ENCODE measurements at regions not wholly inside any gene's neighbourhood (a gene's known extent, or its start where the extent isn't known, plus 50 kb on each side); places are given as distances from the start of the nearest gene placed in this dataset.

DNA sequence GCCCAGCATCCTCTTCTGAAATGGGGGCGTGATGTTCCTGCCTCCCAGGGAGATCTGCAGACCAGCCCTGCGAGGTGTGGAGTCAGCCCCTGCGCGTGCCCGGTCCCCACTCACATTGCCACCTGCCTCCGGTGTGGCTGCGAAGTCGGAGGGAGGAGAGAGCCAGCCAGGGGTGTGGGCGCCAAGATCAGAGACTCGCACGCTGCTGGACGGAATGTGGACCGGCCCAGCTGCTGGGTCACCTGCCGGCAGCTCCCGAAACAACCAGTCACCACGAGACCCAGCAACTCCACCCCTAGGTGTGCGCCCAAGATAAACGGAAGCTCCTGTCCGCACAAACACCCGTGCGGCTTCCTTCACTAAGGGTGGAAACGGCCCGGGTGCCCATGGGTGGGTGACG is 51.1 kb upstream of the EGFL7 start:
- POLR2A ChIA-PET = no interaction called here
- TF ChIP-seq CTBP1 (IDR thresholded peaks at IDR 0.05; ENCODE audit: borderline replicate concordance) = no peak
- CTCF ChIA-PET = no interaction called here
- DNase-seq (ENCODE audit: extremely low spot score) = no peak

DNA sequence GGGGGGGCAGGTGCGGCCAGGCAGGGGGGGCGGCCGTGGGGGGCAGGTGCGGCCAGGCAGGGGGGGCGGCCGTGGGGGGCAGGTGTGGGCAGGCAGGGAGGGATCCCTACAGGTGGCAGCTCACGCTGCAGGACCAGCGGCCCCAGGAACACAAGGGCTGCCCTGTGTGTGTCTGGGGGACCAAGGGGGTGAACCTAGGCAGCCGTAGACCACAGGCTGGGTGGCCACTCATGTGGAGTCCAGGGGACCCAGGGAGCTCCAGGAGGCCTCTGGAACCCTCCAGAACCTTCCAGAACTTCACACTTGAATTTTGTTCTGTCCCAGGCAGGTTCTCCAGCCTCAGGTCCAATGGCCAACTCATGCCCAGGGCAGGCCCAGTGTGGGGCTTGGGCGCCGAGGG is 51.6 kb upstream of the EGFL7 start:
- POLR2A ChIA-PET = no interaction called here
- no peak for DNase-seq (ENCODE audit: extremely low spot score)
- TF ChIP-seq BHLHE40 (IDR thresholded peaks at IDR 0.05; ENCODE audit: borderline replicate concordance) = no peak
- no peak for TF ChIP-seq HDGF (IDR thresholded peaks at IDR 0.05; ENCODE audit: borderline replicate concordance)
- no peak for TF ChIP-seq FOXA1 (IDR thresholded peaks at IDR 0.05)
- TF ChIP-seq ELF4 (IDR thresholded peaks at IDR 0.05) = no peak
- TF ChIP-seq CTBP1 (IDR thresholded peaks at IDR 0.05; ENCODE audit: borderline replicate concordance) = no peak
- TF ChIP-seq SUZ12 (IDR thresholded peaks at IDR 0.05) = no peak
- TF ChIP-seq NFRKB (IDR thresholded peaks at IDR 0.05) = no peak
- CTCF ChIA-PET = no interaction called here

DNA sequence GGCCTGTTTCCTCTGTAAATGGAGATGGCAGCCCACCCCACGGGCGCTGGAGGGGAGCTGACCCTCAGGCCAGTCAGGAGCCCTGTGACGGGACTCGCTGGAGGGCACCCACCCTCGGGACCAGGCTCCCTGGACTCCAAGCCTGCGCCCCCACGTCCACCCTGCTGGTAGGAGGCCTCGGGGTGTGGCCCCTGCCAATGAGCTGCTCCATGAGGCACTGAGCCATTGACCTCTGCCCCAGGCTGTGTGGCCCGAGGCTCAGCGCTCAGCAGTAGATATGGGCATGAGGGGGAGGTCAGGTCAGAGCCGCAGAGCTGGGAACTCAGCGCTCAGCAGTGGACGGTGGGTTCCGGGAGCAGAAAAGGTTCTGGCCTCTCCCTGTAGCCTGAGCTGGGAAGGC is 52.3 kb upstream of the EGFL7 start:
- TF ChIP-seq, protein P1, sequence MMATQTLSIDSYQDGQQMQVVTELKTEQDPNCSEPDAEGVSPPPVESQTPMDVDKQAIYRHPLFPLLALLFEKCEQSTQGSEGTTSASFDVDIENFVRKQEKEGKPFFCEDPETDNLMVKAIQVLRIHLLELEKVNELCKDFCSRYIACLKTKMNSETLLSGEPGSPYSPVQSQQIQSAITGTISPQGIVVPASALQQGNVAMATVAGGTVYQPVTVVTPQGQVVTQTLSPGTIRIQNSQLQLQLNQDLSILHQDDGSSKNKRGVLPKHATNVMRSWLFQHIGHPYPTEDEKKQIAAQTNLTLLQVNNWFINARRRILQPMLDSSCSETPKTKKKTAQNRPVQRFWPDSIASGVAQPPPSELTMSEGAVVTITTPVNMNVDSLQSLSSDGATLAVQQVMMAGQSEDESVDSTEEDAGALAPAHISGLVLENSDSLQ (IDR thresholded peaks at IDR 0.05) = no peak
- TF ChIP-seq ELF4 (IDR thresholded peaks at IDR 0.05) (no peak), CTBP1 (IDR thresholded peaks at IDR 0.05; ENCODE audit: borderline replicate concordance) (no peak), SUZ12 (IDR thresholded peaks at IDR 0.05) (no peak), ZNF384 (IDR thresholded peaks at IDR 0.05) (no peak), BHLHE40 (IDR thresholded peaks at IDR 0.05; ENCODE audit: borderline replicate concordance) (no peak), SP1 (IDR thresholded peaks at IDR 0.05) (no peak)
- ChIA-PET POLR2A (no interaction called here), CTCF (interaction anchor here (0.6 kb wide), 1 partner anchor 103 kb away, joined by 3 read pairs; no protein-coding TSS in a partner anchor)
- no peak for DNase-seq (ENCODE audit: extremely low spot score)

DNA sequence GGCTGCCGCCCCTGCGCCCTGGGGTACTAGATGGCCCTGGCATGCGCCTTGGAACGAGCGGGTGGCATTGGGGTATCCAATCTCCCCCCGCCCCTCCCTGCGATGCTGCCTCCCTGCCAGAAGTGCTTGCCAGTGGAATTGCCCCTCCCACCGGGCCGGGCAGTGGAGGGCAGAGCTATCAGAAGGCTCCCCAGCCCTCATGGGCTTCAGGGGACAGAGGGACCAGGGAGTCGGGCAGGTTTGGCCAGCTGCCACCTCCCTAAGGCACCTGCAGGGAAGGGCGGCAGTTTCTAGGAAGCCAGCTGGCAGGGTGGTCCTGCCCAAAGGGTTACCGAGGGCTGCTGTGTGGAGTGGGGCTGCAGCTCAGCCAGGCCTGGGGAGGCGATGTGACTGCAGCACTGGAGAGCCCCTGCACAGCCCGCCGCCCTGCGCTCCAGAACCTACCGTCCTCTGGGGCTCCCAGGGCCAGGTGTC is 52.8 kb upstream of the EGFL7 start:
- DNase-seq (ENCODE audit: extremely low spot score) = no peak
- TF ChIP-seq CTBP1 (IDR thresholded peaks at IDR 0.05; ENCODE audit: borderline replicate concordance) = no peak
- no peak for TF ChIP-seq ZNF384 (IDR thresholded peaks at IDR 0.05)
- no peak for TF ChIP-seq LEF1 (IDR thresholded peaks at IDR 0.05; ENCODE audit: borderline replicate concordance)
- no peak for TF ChIP-seq FOXA1 (IDR thresholded peaks at IDR 0.05)
- no peak for TF ChIP-seq TARDBP (IDR thresholded peaks at IDR 0.05)
- TF ChIP-seq BHLHE40 (IDR thresholded peaks at IDR 0.05; ENCODE audit: borderline replicate concordance) = no peak
- no peak for TF ChIP-seq L3MBTL2 (conservative IDR thresholded peaks at IDR 0.05)
- TF ChIP-seq ARNT (IDR thresholded peaks at IDR 0.05) = no peak
- no peak for TF ChIP-seq FOXK2 (IDR thresholded peaks at IDR 0.05)
- TF ChIP-seq FOXM1 (IDR thresholded peaks at IDR 0.05; ENCODE audit: borderline replicate concordance) = no peak
- TF ChIP-seq SP1 (IDR thresholded peaks at IDR 0.05) = no peak
- TF ChIP-seq HDGF (IDR thresholded peaks at IDR 0.05; ENCODE audit: borderline replicate concordance) = no peak
- no peak for TF ChIP-seq SUZ12 (IDR thresholded peaks at IDR 0.05)
- TF ChIP-seq, protein P1 (IDR thresholded peaks at IDR 0.05) = no peak
- TF ChIP-seq NFRKB (IDR thresholded peaks at IDR 0.05) = no peak
- TF ChIP-seq ELF4 (IDR thresholded peaks at IDR 0.05) = no peak
- POLR2A ChIA-PET = no interaction called here
- CTCF ChIA-PET = interaction anchor here (0.6 kb wide), 1 partner anchor 104 kb away, joined by 3 read pairs; no protein-coding TSS in a partner anchor

DNA sequence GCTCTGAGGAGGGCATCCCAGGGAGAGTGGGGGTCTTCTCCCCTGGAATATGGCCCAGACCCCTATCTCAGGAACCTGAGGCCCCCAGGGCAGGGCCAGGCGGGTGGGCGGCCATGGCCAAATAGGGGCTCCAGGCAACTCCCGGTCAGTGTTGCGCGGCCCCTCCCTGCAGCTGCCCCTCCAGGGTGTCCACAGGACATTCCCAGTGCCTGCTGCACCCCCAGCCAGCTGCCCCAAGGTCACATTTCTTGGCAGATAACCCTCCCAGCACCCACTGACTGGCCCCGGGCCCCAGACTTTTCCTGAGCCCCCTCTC is 53.6 kb upstream of the EGFL7 start:
- ChIA-PET CTCF (interaction anchor here (0.6 kb wide), 1 partner anchor 166 kb away, joined by 3 read pairs; no protein-coding TSS in a partner anchor), POLR2A (no interaction called here)
- no peak for DNase-seq (ENCODE audit: extremely low spot score)
- TF ChIP-seq ARNT (IDR thresholded peaks at IDR 0.05) (no peak), ELF4 (IDR thresholded peaks at IDR 0.05) (no peak), BHLHE40 (IDR thresholded peaks at IDR 0.05; ENCODE audit: borderline replicate concordance) (no peak), SP1 (IDR thresholded peaks at IDR 0.05) (no peak), FOXK2 (IDR thresholded peaks at IDR 0.05) (no peak), TARDBP (IDR thresholded peaks at IDR 0.05) (no peak), FOXA1 (IDR thresholded peaks at IDR 0.05) (no peak), NFRKB (IDR thresholded peaks at IDR 0.05) (no peak), SUZ12 (IDR thresholded peaks at IDR 0.05) (no peak)

DNA sequence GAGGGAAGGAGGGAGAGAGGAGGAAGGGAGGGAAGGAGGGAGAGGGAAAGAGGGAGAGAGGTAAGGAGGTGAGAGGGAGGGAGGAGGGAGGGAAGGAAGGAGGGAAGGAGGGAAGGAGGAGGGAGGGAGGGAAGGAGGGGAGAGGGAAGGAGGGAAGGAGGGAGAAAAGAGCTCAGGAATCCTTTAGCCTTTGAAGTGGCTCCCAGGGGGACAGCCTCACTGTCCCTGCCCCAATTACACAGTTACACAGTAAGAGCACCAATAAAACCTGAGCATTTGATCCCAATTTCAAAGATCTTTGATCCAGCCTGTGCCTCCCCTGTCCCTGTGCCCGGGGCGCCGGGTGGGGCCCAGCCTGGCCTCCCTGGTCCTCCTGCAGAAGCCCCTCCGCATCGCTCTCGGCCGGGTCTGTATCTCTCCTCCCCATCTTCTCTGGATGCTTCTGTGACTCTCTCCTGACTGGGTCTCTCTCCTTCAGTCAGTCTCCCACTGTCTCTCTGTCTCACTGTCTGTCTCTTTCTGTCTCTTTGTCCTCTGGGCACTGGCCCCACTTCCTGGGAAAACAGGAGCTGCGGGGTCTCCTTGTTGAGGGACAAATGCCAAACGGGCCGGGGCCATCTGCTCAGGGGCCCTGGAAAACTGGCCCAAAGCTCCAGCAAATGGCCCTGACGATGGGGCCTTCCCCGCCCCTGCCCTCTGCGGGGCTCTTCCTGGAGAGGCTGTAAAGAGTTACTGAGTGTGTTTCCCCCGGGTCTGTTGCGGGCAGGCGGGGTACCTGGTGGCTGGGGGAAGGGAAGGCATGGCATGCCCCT is 54.2 kb upstream of the EGFL7 start:
- CTCF ChIA-PET = interaction anchor here (0.6 kb wide), 1 partner anchor 166 kb away, joined by 3 read pairs; no protein-coding TSS in a partner anchor

DNA sequence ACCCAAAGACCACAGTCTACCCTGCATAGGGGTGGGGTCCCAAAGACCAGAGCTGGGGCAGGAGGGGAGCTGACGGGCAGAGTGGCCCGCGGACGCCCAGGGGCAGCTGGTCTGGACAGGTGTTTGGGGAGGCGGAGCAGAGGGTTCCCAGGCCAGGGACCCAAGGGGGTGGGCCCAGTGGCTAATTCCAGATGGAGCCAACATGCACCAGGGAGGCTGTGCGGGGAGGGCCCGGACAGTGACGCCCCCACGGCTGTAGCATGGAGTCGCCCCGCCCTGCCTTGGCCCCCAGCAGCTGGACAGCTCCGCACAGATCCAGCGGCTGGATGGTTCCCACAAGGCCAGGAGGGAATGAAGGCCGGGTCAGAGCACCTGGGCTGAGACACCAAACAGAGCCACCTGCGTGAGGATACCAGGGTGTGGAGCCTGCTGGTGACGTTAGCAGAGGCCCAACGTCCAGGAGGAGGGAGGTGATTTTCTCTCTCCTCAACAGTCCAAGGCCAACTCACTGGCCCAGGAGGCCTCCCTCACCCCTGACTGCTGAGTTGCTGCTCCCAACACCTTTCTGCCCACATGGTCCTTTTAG is 55.3 kb upstream of the EGFL7 start:
- no peak for DNase-seq (ENCODE audit: extremely low spot score)
- ChIA-PET POLR2A (no interaction called here), CTCF (no interaction called here)
- TF ChIP-seq, protein P1 (IDR thresholded peaks at IDR 0.05) = no peak
- TF ChIP-seq ARNT (IDR thresholded peaks at IDR 0.05) = no peak
- TF ChIP-seq ZNF384 (IDR thresholded peaks at IDR 0.05) = no peak
- TF ChIP-seq FOXM1 (IDR thresholded peaks at IDR 0.05; ENCODE audit: borderline replicate concordance) = no peak
- no peak for TF ChIP-seq SP1 (IDR thresholded peaks at IDR 0.05)

More for the DNA sequence above, 54.2 kb upstream of the EGFL7 start:
- TF ChIP-seq HDGF (IDR thresholded peaks at IDR 0.05; ENCODE audit: borderline replicate concordance) = no peak
- no peak for TF ChIP-seq TARDBP (IDR thresholded peaks at IDR 0.05)
- TF ChIP-seq FOXM1 (IDR thresholded peaks at IDR 0.05; ENCODE audit: borderline replicate concordance) = no peak
- no peak for TF ChIP-seq FOXA1 (IDR thresholded peaks at IDR 0.05)
- no peak for TF ChIP-seq NFRKB (IDR thresholded peaks at IDR 0.05)
- no peak for TF ChIP-seq CTBP1 (IDR thresholded peaks at IDR 0.05; ENCODE audit: borderline replicate concordance)
- no peak for TF ChIP-seq ARNT (IDR thresholded peaks at IDR 0.05)
- DNase-seq (ENCODE audit: extremely low spot score) = no peak
- POLR2A ChIA-PET = no interaction called here

Data from HEK293T (cell line).